Astrocyte (in vitro differentiated cells and primary cell): ENCODE measurements at regions not wholly inside any gene's neighbourhood (a gene's known extent, or its start where the extent isn't known, plus 50 kb on each side); places are given as distances from the start of the nearest gene placed in this dataset.

Experiments used
- DNase-seq: peaks from one replicate; pipeline ENCODE4 v3.0.0-alpha.2; 2010; ENCODE audit warnings: low read depth
- FAIRE-seq: peaks from 2 replicates; lab custom pipeline; 2011; peaks lifted over from hg19 to GRCh38; lab: Jason Lieb, UNC
- H2AFZ ChIP-seq: 2 replicates; pipeline ENCODE4 v1.6.0; 2012; ENCODE audit warnings: low read depth, low read length, inconsistent platforms
- H3K27ac ChIP-seq: 2 replicates; pipeline ENCODE4 v1.5.1; 2011; ENCODE audit warnings: low read depth, low read length, inconsistent platforms
- H3K27me3 ChIP-seq: 2 replicates; pipeline ENCODE4 v1.6.0; 2011; ENCODE audit warnings: low read length, inconsistent platforms; ENCODE audit not compliant: insufficient read depth
- H3K36me3 ChIP-seq: 2 replicates; pipeline ENCODE4 v1.5.1; 2011; ENCODE audit warnings: low read length, inconsistent platforms; ENCODE audit not compliant: insufficient read depth
- H3K4me1 ChIP-seq: 2 replicates; pipeline ENCODE4 v1.5.1; 2011; ENCODE audit warnings: low read length, inconsistent platforms; ENCODE audit not compliant: insufficient read depth
- H3K4me2 ChIP-seq: 2 replicates; pipeline ENCODE4 v1.6.0; 2012; ENCODE audit warnings: low read length, inconsistent platforms
- H3K4me3 ChIP-seq: 2 replicates; pipeline ENCODE4 v1.5.1; 2011; ENCODE audit warnings: low read depth, mild to moderate bottlenecking, low read length, inconsistent platforms; ENCODE audit not compliant: insufficient read depth
- H3K79me2 ChIP-seq: 2 replicates; pipeline ENCODE4 v1.6.0; 2012; ENCODE audit warnings: mild to moderate bottlenecking, low read length, inconsistent platforms; ENCODE audit not compliant: insufficient read depth
- H3K9ac ChIP-seq: 2 replicates; pipeline ENCODE4 v1.6.0; 2012; ENCODE audit warnings: mild to moderate bottlenecking, low read length, inconsistent platforms
- H3K9me3 ChIP-seq: 2 replicates; pipeline ENCODE4 v1.5.1; 2012; ENCODE audit warnings: low read depth, mild to moderate bottlenecking, low read length, inconsistent platforms; ENCODE audit not compliant: insufficient read depth
- H4K20me1 ChIP-seq: 2 replicates; pipeline ENCODE4 v1.6.0; 2012; ENCODE audit warnings: low read length, inconsistent platforms; ENCODE audit not compliant: insufficient read depth
- H3K27ac Mint-ChIP-seq: one replicate; pipeline ENCODE4 v1.8.0; 2021; ENCODE audit warnings: mild to moderate bottlenecking, mixed read lengths; ENCODE audit not compliant: unreplicated experiment
- H3K27me3 Mint-ChIP-seq: one replicate; pipeline ENCODE4 v1.8.0; 2021; ENCODE audit warnings: low read depth, mixed read lengths; ENCODE audit not compliant: unreplicated experiment
- H3K36me3 Mint-ChIP-seq: one replicate; pipeline ENCODE4 v1.8.0; 2021; ENCODE audit warnings: low read depth, mixed read lengths; ENCODE audit not compliant: unreplicated experiment
- H3K4me1 Mint-ChIP-seq: one replicate; pipeline ENCODE4 v1.8.0; 2021; ENCODE audit warnings: low read depth, mixed read lengths; ENCODE audit not compliant: unreplicated experiment
- H3K4me3 Mint-ChIP-seq: one replicate; pipeline ENCODE4 v1.8.0; 2021; ENCODE audit warnings: mild to moderate bottlenecking, moderate library complexity, mixed read lengths; ENCODE audit not compliant: unreplicated experiment
- H3K9me3 Mint-ChIP-seq: one replicate; pipeline ENCODE4 v1.8.0; 2021; ENCODE audit warnings: mild to moderate bottlenecking, mixed read lengths; ENCODE audit not compliant: unreplicated experiment
- EZH2 ChIP-seq: IDR thresholded peaks from 2 replicates; pipeline ENCODE4 v1.6.1; 2012; ENCODE audit warnings: mild to moderate bottlenecking, low read length, inconsistent platforms; ENCODE audit not compliant: insufficient read depth
- TF ChIP-seq, protein P1 (sequence below): IDR thresholded peaks from 2 replicates; pipeline ENCODE4 v1.5.1; 2011; ENCODE audit warnings: low read depth, mild to moderate bottlenecking, inconsistent platforms, low read length, moderate library complexity; ENCODE audit not compliant: insufficient read depth

DNA sequence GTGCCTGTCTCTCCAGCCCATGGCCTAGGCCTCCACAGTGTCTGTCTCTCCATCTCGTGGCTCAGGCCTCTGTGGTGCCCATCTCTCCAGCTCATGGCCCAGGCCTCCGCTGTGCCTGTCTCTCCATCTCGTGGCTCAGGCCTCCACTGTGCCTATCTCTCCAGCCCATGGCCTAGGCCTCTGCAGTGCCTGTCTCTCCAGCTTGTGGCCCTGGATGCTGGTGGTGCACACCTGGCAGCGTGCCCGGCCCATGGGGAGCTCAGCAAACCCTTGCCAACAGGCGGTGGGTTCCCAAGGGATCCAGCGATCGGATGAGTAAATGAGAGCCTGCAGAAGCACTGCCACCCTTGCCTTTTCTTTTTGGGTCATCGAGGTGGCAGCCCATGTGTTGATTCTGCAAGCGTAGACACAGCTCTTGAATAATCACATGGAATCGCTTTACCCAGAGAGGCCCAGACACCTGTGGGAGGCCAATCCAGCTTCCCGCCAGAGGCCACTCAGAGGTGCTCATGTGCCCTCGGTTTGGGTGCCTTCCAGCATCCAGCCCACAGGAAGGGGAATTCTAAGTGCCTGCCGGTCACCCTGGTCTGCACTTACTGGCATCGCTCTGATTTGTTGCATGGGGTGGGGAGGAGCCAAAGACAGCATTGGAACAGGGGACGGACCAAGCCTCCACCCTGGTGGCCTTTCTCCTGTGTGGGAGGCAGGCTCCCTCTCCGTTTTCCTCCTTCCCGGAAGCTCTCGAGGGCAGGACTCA lies 101.8 kb upstream of the HDAC4 start:
- no peaks in the 10 kb centered on the region for H4K20me1 ChIP-seq
- H3K4me1 ChIP-seq, result no peaks in the 10 kb centered on the region
- Mint-ChIP-seq H3K4me3 (no peak overlapping the region), H3K4me1 (no peaks in the 10 kb centered on the region), H3K27me3 (peaks cover 50% of the 10 kb centered on the region), H3K36me3 (peaks cover 1% of the 10 kb centered on the region), H3K9me3 (peaks cover 3% of the 10 kb centered on the region), H3K27ac (no peak overlapping the region)
- DNase-seq (no peak), FAIRE-seq (no peak)
- no peak overlapping the region for H2AFZ ChIP-seq
- H3K4me3 ChIP-seq, result no peak overlapping the region
- no peak overlapping the region for H3K27ac ChIP-seq
- no peaks in the 10 kb centered on the region for H3K79me2 ChIP-seq
- no peaks in the 10 kb centered on the region for H3K27me3 ChIP-seq
- H3K9ac ChIP-seq, result no peak overlapping the region
- peaks cover 3% of the 10 kb centered on the region for H3K9me3 ChIP-seq
- H3K4me2 ChIP-seq, result no peak overlapping the region
- H3K36me3 ChIP-seq, result no peaks in the 10 kb centered on the region
- TF ChIP-seq, protein P1, sequence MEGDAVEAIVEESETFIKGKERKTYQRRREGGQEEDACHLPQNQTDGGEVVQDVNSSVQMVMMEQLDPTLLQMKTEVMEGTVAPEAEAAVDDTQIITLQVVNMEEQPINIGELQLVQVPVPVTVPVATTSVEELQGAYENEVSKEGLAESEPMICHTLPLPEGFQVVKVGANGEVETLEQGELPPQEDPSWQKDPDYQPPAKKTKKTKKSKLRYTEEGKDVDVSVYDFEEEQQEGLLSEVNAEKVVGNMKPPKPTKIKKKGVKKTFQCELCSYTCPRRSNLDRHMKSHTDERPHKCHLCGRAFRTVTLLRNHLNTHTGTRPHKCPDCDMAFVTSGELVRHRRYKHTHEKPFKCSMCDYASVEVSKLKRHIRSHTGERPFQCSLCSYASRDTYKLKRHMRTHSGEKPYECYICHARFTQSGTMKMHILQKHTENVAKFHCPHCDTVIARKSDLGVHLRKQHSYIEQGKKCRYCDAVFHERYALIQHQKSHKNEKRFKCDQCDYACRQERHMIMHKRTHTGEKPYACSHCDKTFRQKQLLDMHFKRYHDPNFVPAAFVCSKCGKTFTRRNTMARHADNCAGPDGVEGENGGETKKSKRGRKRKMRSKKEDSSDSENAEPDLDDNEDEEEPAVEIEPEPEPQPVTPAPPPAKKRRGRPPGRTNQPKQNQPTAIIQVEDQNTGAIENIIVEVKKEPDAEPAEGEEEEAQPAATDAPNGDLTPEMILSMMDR, result no peak
- TF ChIP-seq EZH2, result no peak

DNA sequence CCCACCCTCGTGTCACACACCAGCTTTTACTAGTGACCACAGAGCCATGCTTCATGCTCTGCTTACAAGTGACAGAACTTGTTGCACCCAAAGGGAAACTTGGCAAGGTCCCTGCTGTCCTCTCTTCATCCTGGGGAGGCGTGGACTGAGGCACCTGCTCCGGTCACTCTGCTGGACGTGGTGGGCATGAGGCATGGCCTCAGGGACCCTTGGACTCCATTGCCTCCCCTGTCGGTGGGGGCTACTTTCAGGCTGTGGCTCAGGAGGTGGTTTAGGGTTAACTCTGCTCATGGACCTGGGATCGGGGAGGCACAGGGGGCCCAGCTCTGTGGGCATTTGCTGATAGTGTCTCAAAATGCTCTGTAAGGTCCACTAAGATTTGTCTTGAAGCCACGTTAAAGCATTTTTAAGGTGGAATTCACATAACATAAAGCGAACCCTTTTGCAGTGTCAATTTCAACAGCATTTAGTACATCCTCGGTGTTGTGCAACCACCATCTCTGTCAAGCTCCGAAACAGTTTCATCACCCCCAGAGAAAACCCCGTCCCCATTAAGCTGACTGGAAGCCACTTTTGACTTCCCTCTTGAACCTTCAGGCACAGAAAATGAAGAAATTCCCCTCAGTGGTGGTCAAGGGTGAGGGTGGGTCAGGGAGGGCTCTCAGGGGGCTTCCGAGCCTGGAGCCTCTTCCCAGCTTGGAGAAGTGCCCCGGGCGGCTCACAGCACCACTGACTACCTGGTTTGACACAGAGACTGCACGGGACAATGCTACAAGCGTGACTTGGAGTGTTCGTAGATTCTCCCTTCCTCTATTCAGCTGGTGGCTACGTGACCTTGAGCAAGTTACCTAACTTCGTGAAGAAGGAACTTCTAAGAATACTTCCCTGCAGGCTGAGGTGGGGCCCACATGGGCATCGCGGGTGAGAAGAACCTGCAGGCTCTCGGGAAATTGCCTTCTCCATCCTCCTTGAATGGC lies 100.0 kb upstream of the HDAC4 start:
- Histone ChIP-seq H2AFZ (no peak overlapping the region), H3K4me1 (no peaks in the 10 kb centered on the region), H3K4me3 (no peak overlapping the region), H3K79me2 (no peaks in the 10 kb centered on the region), H3K9me3 (peaks cover 3% of the 10 kb centered on the region), H3K9ac (no peak overlapping the region), H4K20me1 (no peaks in the 10 kb centered on the region), H3K36me3 (no peaks in the 10 kb centered on the region), H3K27me3 (no peaks in the 10 kb centered on the region), H3K27ac (no peak overlapping the region), H3K4me2 (no peak overlapping the region)
- DNase-seq, result no peak
- no peak overlapping the region for H3K4me3 Mint-ChIP-seq
- TF ChIP-seq, protein P1, result no peak
- TF ChIP-seq EZH2, result no peak
- no peak overlapping the region for H3K27ac Mint-ChIP-seq
- H3K27me3 Mint-ChIP-seq, result peaks cover 53% of the 10 kb centered on the region
- H3K36me3 Mint-ChIP-seq, result peaks cover 1% of the 10 kb centered on the region
- peaks cover 5% of the 10 kb centered on the region for H3K9me3 Mint-ChIP-seq
- no peak for FAIRE-seq
- H3K4me1 Mint-ChIP-seq, result no peaks in the 10 kb centered on the region
